GM19239 (cell line): ENCODE measurements at regions not wholly inside any gene's neighbourhood (a gene's known extent, or its start where the extent isn't known, plus 50 kb on each side); places are given as distances from the start of the nearest gene placed in this dataset.

Experiments
- DNase-seq: peaks from one replicate; pipeline ENCODE4 v3.0.0; 2011; ENCODE audit warnings: low spot score; ENCODE audit not compliant: insufficient read length
- FAIRE-seq: peaks from 2 replicates; lab custom pipeline; 2011; peaks lifted over from hg19 to GRCh38; lab: Jason Lieb, UNC

DNA sequence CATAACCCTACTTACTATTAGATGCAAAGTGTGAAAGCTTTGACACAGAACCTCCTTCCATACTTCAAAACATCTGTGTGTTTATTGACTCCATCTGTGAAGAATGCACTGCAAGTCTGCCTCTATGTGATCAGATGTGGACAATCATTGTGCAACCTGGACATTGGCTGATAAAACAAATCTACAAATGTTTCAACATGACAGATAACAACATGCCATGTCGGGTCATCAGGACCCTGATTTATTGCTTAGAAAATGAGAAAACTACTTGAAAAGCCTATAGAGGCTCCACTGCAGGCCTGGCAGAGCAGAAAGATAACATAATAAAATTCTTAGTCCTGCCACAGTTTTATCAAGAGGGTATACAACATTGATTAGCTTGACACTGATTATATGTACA, 1286.4 kb downstream of the GRIK2 start:
- DNase-seq = no peak
- FAIRE-seq = no peak

DNA sequence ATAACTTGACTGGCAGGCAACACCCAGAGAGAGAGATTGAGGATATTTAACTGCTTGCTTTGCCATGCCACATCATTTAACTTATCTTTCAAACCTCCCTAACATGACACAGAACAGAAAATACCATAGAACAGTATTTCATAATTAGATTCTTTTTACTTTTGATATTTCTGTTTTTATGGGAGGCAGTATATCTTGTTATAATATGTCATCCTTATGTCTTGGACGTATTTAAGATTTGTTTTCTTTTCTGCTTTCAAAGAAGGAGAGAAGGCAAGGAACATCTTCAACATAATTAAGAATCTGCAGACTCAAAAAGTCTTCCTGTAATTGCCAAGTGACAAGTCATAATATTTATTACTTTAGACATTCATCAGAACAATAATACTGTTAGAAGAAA, 1283.7 kb downstream of the GRIK2 start:
- FAIRE-seq = no peak
- DNase-seq = no peak

DNA sequence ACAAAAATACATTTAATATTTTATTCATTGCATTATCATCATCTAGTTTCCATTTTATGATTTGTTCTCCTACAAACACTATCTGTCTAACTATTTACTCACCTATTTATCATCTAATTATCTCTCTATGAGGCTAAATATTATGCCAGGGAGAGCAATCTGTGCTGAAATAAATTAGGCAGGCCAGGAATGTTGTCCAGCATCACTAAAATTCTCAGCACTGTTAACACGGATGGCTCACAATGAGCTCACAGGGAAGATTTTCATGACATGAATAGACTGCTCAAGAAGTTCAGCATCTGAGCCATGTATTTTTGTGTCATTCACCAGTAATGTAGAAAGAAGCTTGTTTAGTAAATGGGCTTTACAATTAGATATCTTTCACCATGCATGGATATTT, 1277.2 kb downstream of the GRIK2 start:
- no peak for FAIRE-seq
- DNase-seq = no peak

DNA sequence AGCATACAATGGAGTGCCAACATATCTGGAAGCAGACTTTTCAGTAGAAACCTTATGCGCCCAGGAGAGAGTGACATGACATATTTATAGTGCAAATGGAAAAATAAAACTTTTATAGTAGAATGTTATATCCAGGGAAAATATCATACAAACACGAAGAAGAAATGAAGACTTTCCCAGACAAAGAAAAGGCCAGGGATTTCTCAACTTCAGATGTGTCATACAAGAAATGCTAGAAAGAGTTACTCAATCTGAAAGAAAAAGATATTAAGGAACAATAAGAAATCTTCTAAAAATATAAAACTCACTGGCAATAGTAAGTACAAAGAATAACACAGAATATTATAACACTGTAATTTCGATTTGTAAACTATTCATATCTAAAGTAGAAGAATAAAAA, 1269.3 kb downstream of the GRIK2 start:
- FAIRE-seq = no peak
- DNase-seq = no peak

DNA sequence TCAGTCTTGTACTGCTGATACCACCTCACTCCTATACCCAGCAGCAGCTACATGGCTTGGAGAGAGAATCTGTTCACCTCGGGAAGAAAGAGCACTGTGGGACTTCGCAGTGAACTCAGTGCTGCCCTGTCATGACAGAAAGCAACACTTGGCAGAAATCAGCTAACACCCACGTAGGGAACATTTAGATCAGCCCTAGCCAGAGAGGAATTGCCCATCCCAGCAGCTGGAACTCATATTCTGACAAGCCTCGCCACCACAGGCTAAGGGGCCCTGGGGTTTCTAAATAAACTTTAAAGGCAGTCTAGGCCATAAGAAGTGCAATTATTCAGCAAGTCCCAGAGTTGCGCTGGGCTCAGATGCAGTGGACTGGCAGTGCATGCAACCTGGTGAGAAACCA, 1266.8 kb downstream of the GRIK2 start:
- DNase-seq = no peak

DNA sequence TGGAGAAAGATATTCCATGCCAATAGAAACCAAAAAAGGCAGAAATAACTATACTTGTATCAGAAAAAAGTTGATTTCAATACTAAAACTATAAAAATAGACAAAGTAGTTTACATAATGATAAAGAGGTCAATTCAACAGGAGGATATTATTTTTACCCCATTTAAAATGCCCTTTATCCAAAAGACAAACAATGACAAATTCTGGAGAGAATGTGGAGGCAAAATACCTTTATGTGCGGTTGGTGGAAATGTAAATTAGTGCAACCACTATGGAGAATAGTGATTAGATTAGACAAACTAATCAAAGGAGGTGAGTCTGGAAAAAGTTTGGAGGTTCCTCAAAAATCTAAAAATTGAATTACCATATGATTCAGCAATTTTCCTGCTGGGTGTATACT, 1262.3 kb downstream of the GRIK2 start:
- no peak for DNase-seq
- no peak for FAIRE-seq

More for the DNA sequence above, 1266.8 kb downstream of the GRIK2 start:
- no peak for FAIRE-seq

DNA sequence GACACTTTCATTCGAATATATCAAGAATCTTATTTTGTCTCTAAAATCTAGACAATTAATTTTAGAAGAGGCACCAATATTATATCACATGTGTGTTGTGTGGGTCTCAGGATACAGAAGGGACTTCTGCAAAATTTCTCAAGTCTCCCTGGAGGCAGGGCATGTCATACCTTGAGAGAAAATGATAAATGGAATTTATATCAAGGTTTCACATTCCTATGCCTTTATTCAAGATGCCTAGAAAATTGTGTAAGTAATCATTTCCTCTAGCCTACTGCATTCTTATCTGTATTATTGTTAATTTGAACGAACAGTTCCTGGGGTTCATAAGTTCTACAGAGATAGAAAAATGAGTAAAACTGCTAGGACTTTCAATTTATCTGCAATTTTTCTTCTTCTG, 1247.9 kb downstream of the GRIK2 start:
- no peak for FAIRE-seq

DNA sequence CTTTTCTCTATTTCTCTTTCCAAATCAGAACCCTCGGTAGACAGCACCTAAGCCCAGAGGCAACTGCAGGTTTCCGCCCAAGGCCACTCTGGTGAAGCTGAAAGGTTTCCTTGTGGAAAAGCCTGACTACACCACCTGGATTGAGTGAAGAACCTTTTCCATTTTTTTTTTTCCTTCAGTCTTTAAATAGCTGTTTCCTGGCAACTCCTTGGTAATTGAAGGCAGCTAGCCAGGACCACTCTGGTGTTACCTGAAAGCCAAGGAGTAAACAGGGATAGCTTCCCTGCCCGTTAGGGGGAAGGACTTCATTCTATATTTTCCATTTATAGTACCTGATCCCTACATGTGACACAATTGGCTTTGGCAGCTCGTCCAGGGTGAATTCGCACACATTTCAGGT, 1238.4 kb downstream of the GRIK2 start:
- FAIRE-seq (no peak), DNase-seq (no peak)

More for the DNA sequence above, 1247.9 kb downstream of the GRIK2 start:
- no peak for DNase-seq

DNA sequence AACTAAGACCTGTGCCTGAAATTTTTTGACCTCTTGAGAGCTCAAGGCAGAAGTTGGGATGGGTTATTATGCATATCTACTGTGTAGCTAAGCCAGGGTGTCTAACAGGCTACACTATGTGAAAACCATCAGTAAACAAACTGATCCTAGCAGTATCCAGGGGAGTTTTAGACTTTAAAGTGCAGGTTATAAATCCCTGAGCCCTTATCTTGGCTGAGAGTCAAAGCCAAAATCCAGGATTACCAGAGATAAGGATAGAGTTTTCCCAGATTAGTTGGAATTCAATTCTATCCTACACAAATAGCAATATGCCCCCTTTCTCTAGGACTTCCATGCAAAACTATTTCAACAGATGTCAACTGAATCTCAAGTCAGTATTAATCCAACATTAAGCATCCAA, 1229.7 kb downstream of the GRIK2 start:
- no peak for FAIRE-seq
- DNase-seq = no peak

DNA sequence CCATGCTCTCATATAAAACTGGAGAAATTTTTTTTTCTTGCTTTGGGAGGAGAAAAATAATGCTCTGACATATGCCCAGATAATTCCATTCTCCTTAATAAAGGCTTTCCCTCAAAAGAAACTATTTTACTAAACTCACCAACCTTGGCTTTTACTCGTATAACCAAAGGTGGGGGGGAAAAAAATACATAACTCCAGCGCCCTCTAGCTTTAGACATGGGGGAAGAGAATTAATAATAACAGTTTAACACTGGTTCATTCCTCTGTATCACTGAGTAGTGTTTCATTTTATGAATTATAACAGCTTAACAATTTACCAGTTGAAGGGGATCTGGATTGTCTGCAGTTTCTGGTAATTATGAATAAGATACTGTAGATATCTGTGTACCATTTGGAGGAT, 1226.1 kb downstream of the GRIK2 start:
- DNase-seq = no peak
- no peak for FAIRE-seq

DNA sequence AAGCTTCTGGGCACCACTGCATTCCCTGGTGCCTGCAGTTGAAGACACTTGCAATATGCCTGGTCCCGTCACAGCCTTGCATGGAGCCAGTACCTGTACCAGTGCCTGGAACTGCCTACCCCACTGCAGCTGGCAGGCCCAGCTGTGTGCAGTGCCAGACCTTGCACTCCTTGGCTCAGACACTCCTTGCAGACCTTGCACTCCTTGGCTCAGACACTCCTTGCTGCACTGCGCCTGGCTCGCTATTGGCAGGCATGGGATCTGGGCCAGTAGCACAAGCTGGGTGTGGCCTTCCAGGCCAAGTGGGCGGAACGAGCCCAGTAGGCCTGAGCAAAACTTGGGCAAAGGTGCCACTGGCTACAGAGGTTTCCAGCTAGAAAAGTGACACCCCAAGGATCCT, 1189.1 kb downstream of the GRIK2 start:
- FAIRE-seq (no peak), DNase-seq (no peak)

DNA sequence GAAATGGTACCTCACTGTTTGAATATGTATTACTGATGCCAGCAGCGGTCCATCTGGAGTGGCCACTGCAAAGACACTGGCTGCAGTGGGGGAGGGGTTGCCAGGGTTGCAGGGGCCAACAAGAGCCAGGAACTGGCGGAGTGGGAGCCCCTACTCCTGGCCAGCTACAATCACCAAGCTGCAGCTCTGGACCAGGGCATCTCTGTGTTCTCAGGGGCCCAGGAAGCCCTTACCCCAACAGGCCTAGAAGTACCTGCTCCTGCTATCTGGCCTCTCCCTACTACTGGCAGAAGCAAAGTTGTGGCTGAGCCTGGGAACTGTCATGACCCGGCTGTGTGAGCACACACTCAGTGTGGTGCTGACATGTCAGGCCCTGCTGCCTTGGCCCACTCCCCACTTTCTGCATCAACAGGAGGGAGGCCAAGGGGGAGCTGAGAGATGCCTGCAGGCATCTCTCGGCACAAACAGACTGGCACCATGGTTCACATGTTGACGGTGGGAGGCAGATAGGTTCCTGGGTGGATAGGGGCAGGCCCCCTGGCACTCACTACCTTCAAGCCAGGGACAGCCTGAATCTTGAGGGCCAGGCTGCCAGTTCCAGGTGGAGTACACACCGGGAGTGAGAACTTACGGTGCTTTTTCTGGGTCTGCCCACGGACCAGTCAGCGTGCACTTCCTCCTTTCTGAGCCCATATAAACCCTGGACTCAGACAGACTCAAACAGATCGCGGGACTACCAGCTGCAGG, 1188.0 kb downstream of the GRIK2 start:
- DNase-seq (no peak), FAIRE-seq (no peak)

DNA sequence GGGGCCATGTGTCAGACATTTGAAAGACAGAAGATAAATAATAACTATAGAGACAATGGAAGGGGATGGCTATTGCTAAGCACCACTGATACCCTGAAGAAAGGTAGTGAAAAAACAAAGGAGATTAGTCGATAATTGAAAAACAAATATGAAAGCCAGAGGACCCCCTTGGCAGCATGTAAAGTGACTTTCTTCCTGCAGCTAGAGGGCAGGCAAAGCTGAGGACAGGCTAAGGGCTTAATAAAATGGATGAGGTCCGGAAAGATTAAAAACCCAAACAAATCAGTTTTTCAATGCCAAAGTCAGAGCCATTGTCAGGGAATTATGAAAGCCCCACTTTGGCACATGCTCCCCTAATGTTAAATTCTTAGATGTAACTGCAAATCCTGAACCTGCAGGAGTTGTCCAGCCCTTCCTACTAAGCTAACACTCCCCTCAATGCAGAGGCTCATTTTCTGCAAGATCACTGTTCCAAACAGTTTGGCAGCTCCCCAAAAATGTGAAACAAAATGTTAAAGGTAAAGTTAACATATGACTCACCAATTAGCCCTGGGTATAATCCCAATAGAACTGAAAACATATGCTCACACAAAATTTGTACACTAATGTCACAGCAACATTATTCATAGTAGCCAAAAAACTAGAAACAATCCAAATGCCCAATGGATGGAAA, 1177.9 kb downstream of the GRIK2 start:
- DNase-seq = no peak
- no peak for FAIRE-seq

DNA sequence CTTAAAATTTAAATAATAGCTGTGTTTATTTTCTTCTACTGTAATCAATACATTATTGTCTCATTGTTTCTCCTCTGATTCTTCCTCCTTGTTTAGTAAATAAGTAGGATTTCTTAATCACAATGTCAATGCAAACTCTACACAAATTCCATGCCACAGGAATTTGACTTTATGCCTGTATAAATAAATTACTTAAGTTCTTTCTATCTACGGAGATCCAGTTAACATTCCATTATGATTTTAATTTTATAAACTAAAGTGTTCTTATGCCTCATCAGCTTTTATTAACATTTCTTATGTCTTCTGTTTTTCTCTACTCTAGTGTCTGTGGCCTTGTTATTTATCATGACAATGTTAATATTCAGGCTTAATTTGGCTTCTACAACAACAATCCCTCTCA, 1169.2 kb downstream of the GRIK2 start:
- FAIRE-seq (no peak), DNase-seq (no peak)

DNA sequence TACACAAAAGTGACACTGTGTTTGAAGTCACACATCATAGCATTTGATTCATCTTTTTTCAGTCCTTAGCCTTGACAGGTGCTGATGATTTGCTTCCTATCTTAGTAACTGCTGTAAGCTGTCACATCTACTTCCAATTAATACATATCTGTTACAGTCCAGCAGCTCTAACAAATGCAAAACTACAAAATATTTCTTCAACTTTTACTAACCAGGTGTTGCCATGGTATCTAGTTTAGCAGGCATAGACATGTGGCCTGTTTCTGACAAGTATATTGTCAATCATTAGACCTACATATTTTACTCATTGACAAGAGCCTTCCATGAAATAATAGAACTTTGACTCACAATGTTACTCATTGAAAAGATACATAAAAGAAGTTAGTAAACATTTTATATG, 1159.7 kb downstream of the GRIK2 start:
- FAIRE-seq = no peak
- no peak for DNase-seq

DNA sequence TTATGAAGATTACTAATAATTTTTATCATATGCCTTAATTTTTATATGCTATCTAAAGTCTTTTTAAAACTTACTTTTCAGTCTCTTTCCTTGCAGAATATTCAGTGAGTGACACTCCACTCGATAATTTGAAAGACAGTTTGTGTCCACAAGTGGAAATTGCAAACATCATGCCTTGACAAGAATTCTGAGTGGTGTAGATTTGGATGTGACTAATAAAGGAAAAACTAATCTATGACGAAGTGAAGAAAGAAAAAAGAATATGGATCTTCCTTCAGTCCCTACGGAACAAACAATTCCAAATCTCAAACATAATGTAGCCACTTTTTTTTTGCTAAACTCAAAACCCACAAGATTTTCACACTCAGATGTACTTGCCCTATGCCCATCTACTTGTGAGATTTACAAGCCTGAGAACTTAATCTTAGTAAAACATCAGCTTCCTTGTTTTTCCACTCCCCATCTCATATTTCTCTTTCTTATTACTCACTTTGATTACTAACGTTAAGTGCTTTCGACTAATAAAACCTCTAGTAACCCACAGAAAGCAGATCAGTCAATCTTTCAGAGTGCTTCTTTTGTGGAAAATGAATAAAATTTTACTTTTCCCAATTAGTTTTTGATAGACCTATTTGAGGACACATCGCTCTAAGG, 1155.8 kb downstream of the GRIK2 start:
- FAIRE-seq = no peak
- no peak for DNase-seq

DNA sequence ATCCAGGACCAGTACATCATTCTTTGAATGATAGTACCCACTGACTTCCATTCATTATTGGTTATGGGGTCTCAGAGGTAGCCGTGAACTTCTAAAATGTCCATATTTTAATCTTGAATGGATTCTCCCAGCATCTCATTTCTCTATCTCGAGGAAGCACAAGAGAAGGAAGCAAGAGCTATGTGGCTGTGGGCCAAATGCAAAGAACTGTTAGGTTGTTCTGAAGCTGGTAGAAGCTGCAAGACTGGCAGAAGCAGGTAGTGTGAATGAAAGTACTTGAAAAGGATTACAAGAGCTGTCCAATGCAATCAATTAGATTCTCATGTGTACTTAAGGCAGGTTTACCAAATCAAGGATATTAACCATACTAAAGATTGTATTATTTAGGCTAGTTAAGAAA, 1131.8 kb downstream of the GRIK2 start:
- no peak for FAIRE-seq
- DNase-seq = no peak

DNA sequence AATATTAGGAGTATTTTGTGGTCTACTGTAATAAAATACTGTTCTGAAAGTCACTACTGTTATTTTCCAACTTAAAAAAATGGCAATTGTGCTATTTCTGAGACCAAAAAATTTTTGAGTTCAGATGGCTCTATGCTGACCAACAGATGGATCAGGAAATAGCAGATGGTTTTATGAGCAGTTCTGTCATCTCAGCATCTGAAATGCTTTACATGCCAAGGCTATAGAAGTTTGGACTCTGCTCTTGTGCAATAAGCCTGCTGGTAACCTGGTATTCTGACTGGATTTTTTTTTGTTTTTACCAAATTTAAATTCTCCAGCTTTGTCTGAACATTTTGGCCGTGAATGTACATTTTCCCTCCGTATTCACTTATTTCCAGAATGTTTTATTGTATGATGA, 1127.5 kb downstream of the GRIK2 start:
- FAIRE-seq = no peak

DNA sequence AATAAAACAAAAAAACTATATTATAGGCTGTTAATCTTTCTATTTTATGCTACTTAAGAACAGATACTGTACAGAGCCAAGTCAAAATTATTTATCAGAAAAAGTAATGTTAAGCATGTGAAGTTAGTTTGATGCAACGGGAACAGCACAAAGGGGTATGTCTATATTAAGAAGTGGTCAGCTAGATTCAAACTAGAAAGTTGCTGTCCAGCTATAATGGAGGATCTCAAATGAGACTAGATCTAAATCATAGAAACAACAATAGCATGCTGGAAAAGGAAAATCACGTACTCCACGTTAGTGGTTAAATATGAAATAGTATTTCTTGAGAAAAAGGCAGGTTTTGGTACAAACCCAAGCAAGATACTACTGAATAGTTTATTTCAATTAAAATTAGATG, 1124.0 kb downstream of the GRIK2 start:
- no peak for FAIRE-seq
- no peak for DNase-seq

More for the DNA sequence above, 1127.5 kb downstream of the GRIK2 start:
- DNase-seq = no peak

DNA sequence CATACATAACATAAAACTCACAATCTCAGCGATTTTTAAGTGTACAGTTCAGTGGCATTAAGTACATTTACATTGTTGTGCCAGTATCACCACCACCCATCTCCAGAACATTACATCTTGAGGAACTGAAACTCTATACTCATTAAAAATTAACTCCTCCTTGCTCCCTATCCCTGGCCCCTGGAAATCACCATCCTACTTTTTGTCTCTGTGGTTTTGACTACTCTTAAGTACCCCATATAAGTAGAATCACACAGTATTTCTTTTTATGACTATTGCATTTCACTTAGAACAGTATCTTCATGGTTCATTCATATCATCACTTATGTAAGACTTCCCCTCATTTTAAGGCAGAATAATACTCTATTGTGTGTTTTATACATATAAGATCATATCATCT, 1108.1 kb downstream of the GRIK2 start:
- no peak for FAIRE-seq
- no peak for DNase-seq

DNA sequence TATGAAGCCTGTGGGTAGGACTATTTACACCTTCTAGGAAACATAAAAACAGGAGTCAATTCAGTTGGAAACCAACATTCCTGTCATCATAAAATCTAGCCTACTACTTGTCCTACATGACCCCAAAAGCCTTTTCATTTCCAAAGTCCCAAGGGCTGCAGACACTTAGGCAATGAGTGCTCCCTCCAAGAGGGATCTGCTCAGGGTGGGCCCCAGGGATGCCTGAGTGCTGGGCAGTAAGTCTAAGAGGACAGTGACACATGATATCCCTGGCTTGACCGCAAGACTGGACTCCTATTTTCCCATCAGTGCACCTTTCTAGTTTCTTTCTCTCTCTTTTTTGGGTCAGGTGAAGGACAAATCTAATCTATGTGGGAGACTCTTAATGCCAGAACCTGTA, 1101.3 kb downstream of the GRIK2 start:
- DNase-seq = no peak

DNA sequence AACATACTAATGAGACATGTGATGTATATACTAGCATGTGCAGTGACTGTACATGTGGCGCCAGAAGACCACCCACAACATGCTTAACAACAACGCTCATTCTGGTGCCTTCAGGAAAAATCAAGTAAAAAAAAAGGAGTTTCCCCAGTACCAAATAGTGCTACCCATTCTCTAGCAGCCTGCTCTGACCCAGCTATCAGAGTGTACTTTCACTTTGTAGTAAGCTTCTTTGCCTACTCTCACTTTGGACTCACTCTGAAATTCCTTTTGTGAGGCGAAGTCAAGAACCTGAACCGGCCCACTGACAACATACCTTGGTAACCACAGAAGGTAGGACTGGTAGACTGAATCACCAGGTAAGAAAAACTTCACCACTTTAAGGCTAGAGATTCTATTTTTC, 1100.0 kb downstream of the GRIK2 start:
- no peak for DNase-seq
- FAIRE-seq = no peak

More for the DNA sequence above, 1101.3 kb downstream of the GRIK2 start:
- FAIRE-seq = no peak
